SK-N-SH treated with all-trans-retinoic acid at 6 μM for 48 hours (cell line): ENCODE measurements at regions not wholly inside any gene's neighbourhood (a gene's known extent, or its start where the extent isn't known, plus 50 kb on each side); places are given as distances from the start of the nearest gene placed in this dataset.

Experiments
- BACH2 ChIP-seq: fragments of 250-450 bp; sonication (Bioruptor Pico); IDR thresholded peaks from 2 replicates; pipeline ENCODE4 v1.9.0; 2021; ENCODE audit warnings: mild to moderate bottlenecking, borderline replicate concordance
- GLIS3 ChIP-seq: fragments of 250-450 bp; sonication (Bioruptor Pico); IDR thresholded peaks from 2 replicates; pipeline ENCODE4 v1.5.0; 2020; ENCODE audit warnings: mild to moderate bottlenecking, moderate library complexity
- PATZ1 ChIP-seq: fragments of 250-450 bp; sonication (Bioruptor Pico); IDR thresholded peaks from 2 replicates; pipeline ENCODE4 v1.8.0; 2020; ENCODE audit warnings: mild to moderate bottlenecking, moderate library complexity, borderline replicate concordance
- POU6F1 ChIP-seq: fragments of 250-450 bp; sonication (Bioruptor Pico); IDR thresholded peaks from 2 replicates; pipeline ENCODE4 v1.8.0; 2021; ENCODE audit warnings: low read depth, mild to moderate bottlenecking, moderate library complexity, borderline replicate concordance
- RARB ChIP-seq: fragments of 250-450 bp; sonication (Bioruptor Pico); IDR thresholded peaks from 2 replicates; pipeline ENCODE4 v1.8.0; 2021; ENCODE audit warnings: mild to moderate bottlenecking, moderate library complexity
- TSHZ2 ChIP-seq: fragments of 250-450 bp; sonication (Bioruptor Pico); IDR thresholded peaks from 2 replicates; pipeline ENCODE4 v1.5.0; 2020; ENCODE audit warnings: mild to moderate bottlenecking, moderate library complexity
- ZC3H10 ChIP-seq: fragments of 250-450 bp; sonication (Bioruptor Pico); IDR thresholded peaks from 2 replicates; pipeline ENCODE4 v1.5.1; 2021; ENCODE audit warnings: mild to moderate bottlenecking, moderate library complexity
- ZFP30 ChIP-seq: fragments of 450-650 bp; formaldehyde crosslinking; IDR thresholded peaks from 2 replicates; pipeline ENCODE4 v1.5.0; 2022; ENCODE audit warnings: mild to moderate bottlenecking, moderate library complexity
- ZNF565 ChIP-seq: fragments of 450-650 bp; formaldehyde crosslinking; conservative IDR thresholded peaks from 2 replicates; pipeline ENCODE4 v1.5.0; 2020; ENCODE audit warnings: low read depth, mild to moderate bottlenecking, moderate library complexity
- ZNF70 ChIP-seq: fragments of 450-650 bp; formaldehyde crosslinking; IDR thresholded peaks from 2 replicates; pipeline ENCODE4 v1.5.0; 2020; ENCODE audit warnings: mild to moderate bottlenecking, moderate library complexity
- ZNF8 ChIP-seq: fragments of 450-650 bp; formaldehyde crosslinking; IDR thresholded peaks from 2 replicates; pipeline ENCODE4 v1.5.0; 2020; ENCODE audit warnings: mild to moderate bottlenecking, moderate library complexity

- no peak for TF ChIP-seq PATZ1 (CRISPR knock-in tag)
- no peak for TF ChIP-seq POU6F1 (CRISPR knock-in tag)
- TF ChIP-seq BACH2 (CRISPR knock-in tag), result no peak
- no peak for TF ChIP-seq GLIS3
- no peak for TF ChIP-seq RARB (CRISPR knock-in tag)
- no peak for TF ChIP-seq ZFP30 (CRISPR knock-in tag)
- no peak for TF ChIP-seq ZNF565 (CRISPR knock-in tag)
- no peak for TF ChIP-seq ZNF8
- no peak for TF ChIP-seq ZNF70
- TF ChIP-seq ZC3H10 (CRISPR knock-in tag), result no peak
- TF ChIP-seq TSHZ2, result no peak
Measured at GRCh38 chrX:7993873-7994272, 66.7 kb upstream of the PNPLA4 start.
